ENCODE measurements at regions not wholly inside any gene's neighbourhood (a gene's known extent, or its start where the extent isn't known, plus 50 kb on each side); places are given as distances from the start of the nearest gene placed in this dataset.

GRCh38 chr11:134512061-134512460 is 100.0 kb upstream of the B3GAT1 start:
- TF ChIP-seq, protein P1, sequence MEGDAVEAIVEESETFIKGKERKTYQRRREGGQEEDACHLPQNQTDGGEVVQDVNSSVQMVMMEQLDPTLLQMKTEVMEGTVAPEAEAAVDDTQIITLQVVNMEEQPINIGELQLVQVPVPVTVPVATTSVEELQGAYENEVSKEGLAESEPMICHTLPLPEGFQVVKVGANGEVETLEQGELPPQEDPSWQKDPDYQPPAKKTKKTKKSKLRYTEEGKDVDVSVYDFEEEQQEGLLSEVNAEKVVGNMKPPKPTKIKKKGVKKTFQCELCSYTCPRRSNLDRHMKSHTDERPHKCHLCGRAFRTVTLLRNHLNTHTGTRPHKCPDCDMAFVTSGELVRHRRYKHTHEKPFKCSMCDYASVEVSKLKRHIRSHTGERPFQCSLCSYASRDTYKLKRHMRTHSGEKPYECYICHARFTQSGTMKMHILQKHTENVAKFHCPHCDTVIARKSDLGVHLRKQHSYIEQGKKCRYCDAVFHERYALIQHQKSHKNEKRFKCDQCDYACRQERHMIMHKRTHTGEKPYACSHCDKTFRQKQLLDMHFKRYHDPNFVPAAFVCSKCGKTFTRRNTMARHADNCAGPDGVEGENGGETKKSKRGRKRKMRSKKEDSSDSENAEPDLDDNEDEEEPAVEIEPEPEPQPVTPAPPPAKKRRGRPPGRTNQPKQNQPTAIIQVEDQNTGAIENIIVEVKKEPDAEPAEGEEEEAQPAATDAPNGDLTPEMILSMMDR (conservative IDR thresholded peaks at IDR 0.05) = no peak
- no peak for DNase-seq (ENCODE audit: extremely low spot score, unreplicated experiment)
- Mint-ChIP-seq H3K4me1 (ENCODE audit: unreplicated experiment) (no peaks in the 10 kb centered on the region), H3K27ac (no peak overlapping the region), H3K27me3 (peaks cover 27% of the 10 kb centered on the region), H3K9me3 (no peaks in the 10 kb centered on the region), H3K4me3 (no peak overlapping the region), H3K36me3 (no peaks in the 10 kb centered on the region)

GRCh38 chr11:134511255-134511654 is 99.2 kb upstream of the B3GAT1 start:
- TF ChIP-seq, protein P1 (conservative IDR thresholded peaks at IDR 0.05) = no peak
- peaks cover 25% of the 10 kb centered on the region for H3K27me3 Mint-ChIP-seq
- no peaks in the 10 kb centered on the region for H3K4me1 Mint-ChIP-seq (ENCODE audit: unreplicated experiment)
- H3K27ac Mint-ChIP-seq = no peak overlapping the region
- H3K4me3 Mint-ChIP-seq = no peak overlapping the region
- no peak for DNase-seq (ENCODE audit: extremely low spot score, unreplicated experiment)
- no peaks in the 10 kb centered on the region for H3K9me3 Mint-ChIP-seq
- no peaks in the 10 kb centered on the region for H3K36me3 Mint-ChIP-seq

DNA sequence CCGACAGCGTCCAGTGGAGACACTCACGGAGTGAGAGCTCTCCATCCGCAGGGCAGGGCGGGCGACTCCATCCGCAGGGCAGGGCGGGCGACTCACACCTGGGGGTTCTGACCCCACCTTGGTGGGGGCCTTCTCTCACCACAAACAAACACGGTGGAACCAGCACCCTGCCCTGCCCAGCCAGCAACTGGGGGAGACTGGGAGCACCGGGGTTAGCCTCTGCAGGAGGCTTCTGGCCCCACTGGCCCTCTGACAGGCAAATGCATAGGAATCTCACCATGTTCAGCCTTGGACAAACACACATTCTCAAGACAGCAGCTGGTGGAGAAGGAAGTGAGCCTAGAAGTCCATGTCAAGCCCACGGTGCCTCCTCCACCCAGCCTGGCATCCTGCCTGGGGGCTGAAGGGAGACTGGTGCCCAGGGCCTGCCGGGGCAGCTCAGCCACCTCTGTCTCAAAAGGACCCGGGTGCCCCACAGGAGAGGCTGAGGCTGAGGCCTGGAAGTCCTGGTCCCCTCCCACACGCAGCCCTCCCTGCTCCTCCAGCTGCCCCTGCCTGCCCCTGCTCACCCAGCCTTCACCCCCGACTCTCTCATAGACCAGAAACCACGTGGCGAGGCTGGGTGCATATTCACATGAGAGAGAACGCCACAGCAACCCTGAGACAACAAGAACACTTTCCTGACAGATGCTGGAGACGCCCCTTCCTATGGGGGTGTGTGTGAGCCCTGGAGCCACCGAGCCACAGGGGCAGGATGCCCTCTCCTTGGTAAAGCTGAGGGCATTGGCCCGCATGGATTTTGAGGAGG is 98.4 kb upstream of the B3GAT1 start:
- no peaks in the 10 kb centered on the region for H3K4me1 Mint-ChIP-seq (ENCODE audit: unreplicated experiment)
- no peak overlapping the region for H3K4me3 Mint-ChIP-seq
- peaks cover 22% of the 10 kb centered on the region for H3K27me3 Mint-ChIP-seq
- no peak overlapping the region for H3K27ac Mint-ChIP-seq
- TF ChIP-seq, protein P1 (conservative IDR thresholded peaks at IDR 0.05) = no peak
- no peak for DNase-seq (ENCODE audit: extremely low spot score, unreplicated experiment)
- no peaks in the 10 kb centered on the region for H3K9me3 Mint-ChIP-seq
- no peaks in the 10 kb centered on the region for H3K36me3 Mint-ChIP-seq

GRCh38 chr11:134509381-134510232 is 97.6 kb upstream of the B3GAT1 start:
- Mint-ChIP-seq H3K27ac (no peak overlapping the region), H3K9me3 (no peaks in the 10 kb centered on the region)

DNA sequence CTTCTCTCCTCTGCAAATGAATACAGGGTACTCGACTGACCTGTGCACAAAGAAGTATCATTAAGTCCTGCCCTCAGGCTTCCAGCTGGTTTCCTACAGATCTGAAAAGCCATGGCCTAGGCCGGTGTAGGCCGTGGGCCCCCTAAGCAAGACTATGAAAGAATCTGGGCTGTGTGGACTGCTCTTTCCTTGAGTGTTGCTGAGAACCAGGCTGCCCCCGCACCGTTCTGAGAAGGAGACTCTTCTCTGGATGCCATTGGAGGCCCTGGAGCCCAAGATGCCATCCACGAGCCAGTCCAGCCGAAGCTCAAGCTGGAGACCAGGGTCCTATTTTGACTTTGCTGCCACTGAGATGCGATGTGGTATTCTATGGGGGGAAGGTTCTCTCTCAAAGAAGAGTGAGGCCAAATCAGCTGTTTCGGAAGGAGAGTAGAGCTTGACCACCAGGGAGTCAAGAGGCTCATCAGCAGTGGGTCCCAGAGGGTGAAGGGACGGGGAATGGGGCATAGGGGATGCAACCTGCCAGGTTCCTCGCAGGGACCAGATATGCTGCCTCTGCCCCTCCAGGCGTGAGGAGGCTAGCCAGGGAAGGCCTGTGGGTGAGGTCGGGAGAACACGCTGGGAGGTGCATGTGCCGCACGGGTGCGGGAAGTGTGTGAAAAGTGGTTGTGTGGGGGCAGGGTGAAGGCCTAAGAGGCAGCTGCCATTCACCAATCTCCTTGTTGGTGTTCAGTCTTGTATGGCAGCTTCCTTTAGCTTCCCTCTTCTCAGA is 96.4 kb upstream of the B3GAT1 start:
- TF ChIP-seq, protein P1 (conservative IDR thresholded peaks at IDR 0.05) = no peak
- H3K27me3 Mint-ChIP-seq = peaks cover 31% of the 10 kb centered on the region
- no peaks in the 10 kb centered on the region for H3K9me3 Mint-ChIP-seq
- no peaks in the 10 kb centered on the region for H3K36me3 Mint-ChIP-seq
- no peak overlapping the region for H3K27ac Mint-ChIP-seq
- H3K4me3 Mint-ChIP-seq = no peak overlapping the region
- peaks cover 8% of the 10 kb centered on the region for H3K4me1 Mint-ChIP-seq (ENCODE audit: unreplicated experiment)
- no peak for DNase-seq (ENCODE audit: extremely low spot score, unreplicated experiment)

More at GRCh38 chr11:134509381-134510232, 97.6 kb upstream of the B3GAT1 start:
- Mint-ChIP-seq H3K4me3 (no peak overlapping the region), H3K4me1 (ENCODE audit: unreplicated experiment) (peaks cover 2% of the 10 kb centered on the region), H3K36me3 (no peaks in the 10 kb centered on the region), H3K27me3 (peaks cover 24% of the 10 kb centered on the region)
- no peak for DNase-seq (ENCODE audit: extremely low spot score, unreplicated experiment)
- TF ChIP-seq, protein P1 (conservative IDR thresholded peaks at IDR 0.05) = no peak

Measured in type B pancreatic cell (in vitro differentiated cells).